ENCODE measurements at regions not wholly inside any gene's neighbourhood (a gene's known extent, or its start where the extent isn't known, plus 50 kb on each side); places are given as distances from the start of the nearest gene placed in this dataset.

DNA sequence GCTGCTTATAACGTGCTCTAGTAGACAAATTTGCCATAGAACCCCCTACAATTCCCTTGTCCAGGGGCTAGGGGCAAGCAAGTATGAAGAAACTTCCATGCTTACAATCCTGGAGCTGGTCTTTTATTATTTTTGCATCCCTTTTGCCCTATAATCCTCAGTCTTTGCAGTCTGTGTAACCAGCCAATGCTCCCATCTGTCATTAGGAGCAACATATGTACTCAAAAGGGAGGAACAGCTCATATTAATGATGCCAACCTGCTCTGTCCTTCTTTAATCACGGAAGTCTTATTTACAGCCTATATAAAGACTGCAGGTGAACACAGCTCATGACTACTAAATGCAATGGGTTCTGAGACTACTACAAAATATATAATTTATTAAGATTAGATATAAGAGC is 263.3 kb downstream of the ZIC1 start:
- no peaks in the 10 kb centered on the region for H3K27me3 ChIP-seq
- no peaks in the 10 kb centered on the region for H3K9me3 ChIP-seq
- H3K4me3 ChIP-seq, result no peak overlapping the region
- no peaks in the 10 kb centered on the region for H3K36me3 ChIP-seq
- no peak for DNase-seq (ENCODE audit: low spot score in 2 of 2)
- no peak overlapping the region for H3K27ac ChIP-seq
- no peaks in the 10 kb centered on the region for H3K4me1 ChIP-seq
- TF ChIP-seq, protein P1, sequence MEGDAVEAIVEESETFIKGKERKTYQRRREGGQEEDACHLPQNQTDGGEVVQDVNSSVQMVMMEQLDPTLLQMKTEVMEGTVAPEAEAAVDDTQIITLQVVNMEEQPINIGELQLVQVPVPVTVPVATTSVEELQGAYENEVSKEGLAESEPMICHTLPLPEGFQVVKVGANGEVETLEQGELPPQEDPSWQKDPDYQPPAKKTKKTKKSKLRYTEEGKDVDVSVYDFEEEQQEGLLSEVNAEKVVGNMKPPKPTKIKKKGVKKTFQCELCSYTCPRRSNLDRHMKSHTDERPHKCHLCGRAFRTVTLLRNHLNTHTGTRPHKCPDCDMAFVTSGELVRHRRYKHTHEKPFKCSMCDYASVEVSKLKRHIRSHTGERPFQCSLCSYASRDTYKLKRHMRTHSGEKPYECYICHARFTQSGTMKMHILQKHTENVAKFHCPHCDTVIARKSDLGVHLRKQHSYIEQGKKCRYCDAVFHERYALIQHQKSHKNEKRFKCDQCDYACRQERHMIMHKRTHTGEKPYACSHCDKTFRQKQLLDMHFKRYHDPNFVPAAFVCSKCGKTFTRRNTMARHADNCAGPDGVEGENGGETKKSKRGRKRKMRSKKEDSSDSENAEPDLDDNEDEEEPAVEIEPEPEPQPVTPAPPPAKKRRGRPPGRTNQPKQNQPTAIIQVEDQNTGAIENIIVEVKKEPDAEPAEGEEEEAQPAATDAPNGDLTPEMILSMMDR (IDR thresholded peaks at IDR 0.05), result no peak
- TF ChIP-seq POLR2A (IDR thresholded peaks at IDR 0.05), result no peak
- TF ChIP-seq POLR2AphosphoS5 (IDR thresholded peaks at IDR 0.05), result no peak
- intact Hi-C loops (cut with DNase I; ENCODE audit: low total_unique reads), result no loop called here

DNA sequence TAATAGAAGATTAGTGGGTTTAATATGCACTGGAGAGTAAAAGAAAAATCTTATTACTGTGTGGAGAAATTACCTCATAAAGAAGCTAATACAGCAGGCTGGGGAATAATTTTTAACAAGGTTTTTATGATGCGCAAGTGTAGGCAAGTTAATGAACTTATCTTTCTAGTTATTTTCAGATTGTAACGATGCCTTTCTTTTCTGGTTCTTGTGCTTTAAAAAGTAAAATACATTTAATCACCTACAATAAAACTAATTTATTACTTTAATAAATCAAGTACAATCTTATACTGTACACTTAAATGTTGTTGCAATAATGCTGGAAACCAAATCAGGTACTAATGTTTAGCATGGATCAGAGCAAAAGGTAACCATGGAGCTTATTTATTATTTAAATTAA is 266.6 kb downstream of the ZIC1 start:
- H3K27me3 ChIP-seq, result no peaks in the 10 kb centered on the region
- no peaks in the 10 kb centered on the region for H3K4me1 ChIP-seq
- H3K27ac ChIP-seq, result no peak overlapping the region
- no peak for DNase-seq (ENCODE audit: low spot score in 2 of 2)
- intact Hi-C loops (cut with DNase I; ENCODE audit: low total_unique reads), result no loop called here
- no peaks in the 10 kb centered on the region for H3K9me3 ChIP-seq
- TF ChIP-seq POLR2AphosphoS5 (IDR thresholded peaks at IDR 0.05) (no peak), POLR2A (IDR thresholded peaks at IDR 0.05) (no peak)
- TF ChIP-seq, protein P1 (IDR thresholded peaks at IDR 0.05), result no peak
- H3K36me3 ChIP-seq, result no peaks in the 10 kb centered on the region
- no peak overlapping the region for H3K4me3 ChIP-seq

DNA sequence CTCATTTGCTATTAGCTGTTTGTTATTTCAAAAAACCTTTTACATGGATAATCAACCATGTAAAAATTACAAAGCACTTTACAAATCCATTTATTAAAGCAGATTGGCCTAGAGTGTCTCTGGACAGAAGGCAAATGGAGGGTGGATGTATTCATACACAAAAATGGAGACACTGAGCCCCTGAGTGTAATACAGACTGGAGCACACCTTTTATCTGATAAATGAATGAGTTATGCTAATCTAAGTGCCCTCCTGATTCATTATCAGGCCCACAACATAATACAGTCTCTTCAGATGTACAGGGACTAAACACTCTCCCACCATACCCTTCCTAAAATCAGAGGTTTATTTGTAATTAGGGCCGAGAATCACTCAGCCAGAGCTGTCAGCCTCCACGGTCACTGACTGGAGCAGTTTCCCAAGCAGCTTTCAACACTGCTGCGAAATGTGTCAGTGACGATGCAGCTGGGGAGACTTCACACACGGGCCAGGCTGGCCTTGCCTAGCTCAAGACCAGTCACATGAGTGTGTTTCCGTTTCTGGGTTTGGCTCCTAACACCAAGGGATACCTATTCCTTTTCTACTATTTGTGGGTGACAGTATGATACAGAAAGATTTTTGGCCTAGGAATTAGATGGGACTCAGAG is 271.8 kb downstream of the ZIC1 start:
- TF ChIP-seq, protein P1 (IDR thresholded peaks at IDR 0.05), result no peak
- no peak for TF ChIP-seq POLR2A (IDR thresholded peaks at IDR 0.05)
- no peak for TF ChIP-seq POLR2AphosphoS5 (IDR thresholded peaks at IDR 0.05)
- DNase-seq (ENCODE audit: low spot score in 2 of 2), result no peak
- Histone ChIP-seq H3K27me3 (no peaks in the 10 kb centered on the region), H3K9me3 (no peaks in the 10 kb centered on the region), H3K4me1 (no peaks in the 10 kb centered on the region), H3K36me3 (no peaks in the 10 kb centered on the region), H3K27ac (no peak overlapping the region), H3K4me3 (no peak overlapping the region)
- intact Hi-C loops (cut with DNase I; ENCODE audit: low total_unique reads), result no loop called here

DNA sequence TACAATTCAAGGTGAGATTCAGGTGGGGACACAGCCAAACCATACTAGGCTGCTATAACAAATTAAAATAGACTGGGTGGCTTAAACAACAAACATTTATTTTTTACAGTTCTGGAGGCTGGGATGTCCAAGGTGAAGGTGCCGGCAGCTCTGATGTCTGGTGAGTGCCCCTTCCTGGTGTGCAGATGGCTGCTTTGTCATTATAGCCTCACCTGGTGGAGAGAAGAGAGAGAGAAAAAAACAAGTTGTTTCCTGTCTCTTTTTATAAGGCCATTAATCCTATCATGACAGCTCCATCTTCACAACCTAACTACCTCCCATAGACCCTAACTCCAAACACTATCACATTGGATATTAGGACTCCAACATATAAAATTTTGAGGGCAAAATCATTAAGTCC is 279.7 kb downstream of the ZIC1 start:
- Histone ChIP-seq H3K4me3 (no peak overlapping the region), H3K4me1 (no peaks in the 10 kb centered on the region), H3K9me3 (no peaks in the 10 kb centered on the region), H3K27ac (no peak overlapping the region), H3K27me3 (no peaks in the 10 kb centered on the region), H3K36me3 (no peaks in the 10 kb centered on the region)
- intact Hi-C loops (cut with DNase I; ENCODE audit: low total_unique reads), result no loop called here
- TF ChIP-seq POLR2AphosphoS5 (IDR thresholded peaks at IDR 0.05), result no peak
- TF ChIP-seq, protein P1 (IDR thresholded peaks at IDR 0.05), result no peak
- TF ChIP-seq POLR2A (IDR thresholded peaks at IDR 0.05), result no peak
- DNase-seq (ENCODE audit: low spot score in 2 of 2), result no peak

DNA sequence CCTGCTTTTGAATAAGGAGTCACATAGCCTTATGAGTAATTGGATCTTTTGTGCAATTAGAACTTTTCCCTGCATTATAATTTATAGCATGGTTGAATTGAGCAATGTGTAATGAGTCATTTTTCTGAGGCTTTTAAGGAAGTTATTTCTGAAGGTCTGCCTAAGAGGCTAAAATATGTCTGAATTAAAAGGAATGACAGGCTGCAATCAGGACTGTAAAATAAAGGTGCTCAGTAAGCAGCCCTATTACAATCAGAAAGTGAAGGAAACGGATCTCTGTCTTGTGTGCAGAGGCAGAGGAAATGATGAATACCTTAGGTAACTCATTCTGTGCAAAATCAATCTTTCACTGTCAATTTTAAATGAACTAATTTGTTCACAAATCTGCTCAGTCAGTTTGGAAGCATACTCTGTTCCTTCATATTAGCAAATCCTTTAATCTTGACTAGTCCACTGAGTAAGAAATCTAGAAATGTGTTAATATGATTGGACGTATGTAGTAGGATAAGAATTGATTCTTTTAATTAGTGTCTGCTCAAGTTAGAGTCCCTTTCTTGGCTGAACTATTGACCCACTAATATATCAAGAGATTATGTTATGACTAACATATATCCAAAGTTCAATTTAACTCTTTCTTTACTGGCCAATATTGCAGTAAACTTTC is 290.1 kb downstream of the ZIC1 start:
- TF ChIP-seq POLR2A (IDR thresholded peaks at IDR 0.05), result no peak
- TF ChIP-seq, protein P1 (IDR thresholded peaks at IDR 0.05), result no peak
- no peak for TF ChIP-seq POLR2AphosphoS5 (IDR thresholded peaks at IDR 0.05)
- Histone ChIP-seq H3K36me3 (no peaks in the 10 kb centered on the region), H3K4me1 (no peaks in the 10 kb centered on the region), H3K4me3 (no peak overlapping the region), H3K9me3 (no peaks in the 10 kb centered on the region), H3K27ac (no peak overlapping the region), H3K27me3 (no peaks in the 10 kb centered on the region)
- intact Hi-C loops (cut with DNase I; ENCODE audit: low total_unique reads), result no loop called here
- no peak for DNase-seq (ENCODE audit: low spot score in 2 of 2)

All from breast epithelium (tissue), 4 donors.